ENCODE measurements at regions not wholly inside any gene's neighbourhood (a gene's known extent, or its start where the extent isn't known, plus 50 kb on each side); places are given as distances from the start of the nearest gene placed in this dataset.

DNA sequence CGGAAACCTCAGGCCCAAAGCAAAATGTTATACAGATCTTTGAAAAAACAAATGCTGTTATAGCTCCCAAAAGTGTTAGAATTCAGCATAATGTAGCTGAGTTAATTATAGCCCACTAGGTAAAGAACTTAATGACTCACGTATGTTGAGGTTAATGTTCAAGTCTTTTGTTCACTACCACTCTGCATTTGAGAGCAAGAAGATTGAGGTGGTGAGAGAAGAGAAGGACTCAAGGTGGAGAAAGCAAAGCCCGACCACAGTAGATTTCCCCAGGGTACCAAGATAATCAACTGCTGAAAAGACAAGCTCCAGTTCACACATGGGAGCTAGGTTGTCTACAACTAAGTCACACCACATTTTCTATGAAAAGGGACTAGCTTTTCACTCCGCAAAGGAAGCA lies 480.2 kb downstream of the DTHD1 start:
- no peaks in the 10 kb centered on the region for H3K36me3 Mint-ChIP-seq (ENCODE audit: low read depth)
- POLR2A ChIA-PET = no interaction called here
- no peak overlapping the region for H3K4me3 Mint-ChIP-seq
- H3K27ac Mint-ChIP-seq = no peak overlapping the region
- ATAC-seq (no peak), DNase-seq (no peak)
- H3K27me3 Mint-ChIP-seq = no peaks in the 10 kb centered on the region
- peaks cover 1% of the 10 kb centered on the region for H3K9me3 Mint-ChIP-seq
- intact Hi-C loops (cut with micrococcal nuclease) = no loop called here
- TF ChIP-seq, protein P1, sequence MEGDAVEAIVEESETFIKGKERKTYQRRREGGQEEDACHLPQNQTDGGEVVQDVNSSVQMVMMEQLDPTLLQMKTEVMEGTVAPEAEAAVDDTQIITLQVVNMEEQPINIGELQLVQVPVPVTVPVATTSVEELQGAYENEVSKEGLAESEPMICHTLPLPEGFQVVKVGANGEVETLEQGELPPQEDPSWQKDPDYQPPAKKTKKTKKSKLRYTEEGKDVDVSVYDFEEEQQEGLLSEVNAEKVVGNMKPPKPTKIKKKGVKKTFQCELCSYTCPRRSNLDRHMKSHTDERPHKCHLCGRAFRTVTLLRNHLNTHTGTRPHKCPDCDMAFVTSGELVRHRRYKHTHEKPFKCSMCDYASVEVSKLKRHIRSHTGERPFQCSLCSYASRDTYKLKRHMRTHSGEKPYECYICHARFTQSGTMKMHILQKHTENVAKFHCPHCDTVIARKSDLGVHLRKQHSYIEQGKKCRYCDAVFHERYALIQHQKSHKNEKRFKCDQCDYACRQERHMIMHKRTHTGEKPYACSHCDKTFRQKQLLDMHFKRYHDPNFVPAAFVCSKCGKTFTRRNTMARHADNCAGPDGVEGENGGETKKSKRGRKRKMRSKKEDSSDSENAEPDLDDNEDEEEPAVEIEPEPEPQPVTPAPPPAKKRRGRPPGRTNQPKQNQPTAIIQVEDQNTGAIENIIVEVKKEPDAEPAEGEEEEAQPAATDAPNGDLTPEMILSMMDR (IDR thresholded peaks at IDR 0.05) = no peak
- no peaks in the 10 kb centered on the region for H3K4me1 Mint-ChIP-seq (ENCODE audit: low read depth)
- CTCF ChIA-PET = no interaction called here

DNA sequence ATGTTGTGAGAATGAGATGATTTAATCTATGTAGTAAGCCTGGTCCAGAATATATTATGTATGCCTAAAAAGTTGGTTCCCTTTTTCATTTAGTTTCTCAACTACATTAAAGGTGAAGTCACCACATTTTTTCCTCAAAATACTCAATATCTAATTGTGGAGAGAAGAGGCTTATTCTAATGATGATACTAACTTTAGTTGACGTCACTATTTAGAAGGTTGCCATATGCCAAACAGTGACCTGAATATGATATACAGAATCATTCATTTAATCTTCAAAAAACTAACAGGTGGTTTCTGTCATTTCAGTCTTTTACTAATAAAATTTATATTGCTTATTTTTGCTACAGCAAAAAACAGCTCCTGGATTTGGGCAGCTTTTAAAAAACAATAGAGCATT lies 480.7 kb upstream of the NWD2 start:
- TF ChIP-seq, protein P1 (IDR thresholded peaks at IDR 0.05) = no peak
- ChIA-PET CTCF (no interaction called here), POLR2A (no interaction called here)
- Mint-ChIP-seq H3K27me3 (no peaks in the 10 kb centered on the region), H3K4me3 (no peak overlapping the region), H3K9me3 (peaks cover 1% of the 10 kb centered on the region), H3K4me1 (ENCODE audit: low read depth) (no peaks in the 10 kb centered on the region), H3K36me3 (ENCODE audit: low read depth) (no peaks in the 10 kb centered on the region), H3K27ac (no peak overlapping the region)
- DNase-seq (no peak), ATAC-seq (no peak)
- intact Hi-C loops (cut with micrococcal nuclease) = no loop called here

DNA sequence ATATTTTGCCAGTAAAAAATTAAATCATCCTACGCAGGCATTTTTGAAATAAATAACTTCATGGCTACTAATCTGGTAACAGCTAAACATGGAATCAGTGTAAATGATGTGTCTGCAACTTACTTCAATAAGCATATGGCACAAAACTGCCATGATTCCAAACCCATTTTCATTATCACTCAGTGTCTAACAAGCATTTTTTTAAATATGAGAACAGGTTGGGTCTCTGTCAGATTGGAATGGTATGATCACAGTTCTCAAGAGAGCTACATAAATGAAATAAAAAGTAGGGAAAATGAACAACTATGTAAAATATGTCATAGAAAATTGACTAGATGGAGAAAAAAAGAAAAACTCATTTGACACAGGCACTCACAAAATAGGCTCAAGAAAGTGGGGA lies 476.9 kb upstream of the NWD2 start:
- no peak for DNase-seq
- no peaks in the 10 kb centered on the region for H3K36me3 Mint-ChIP-seq (ENCODE audit: low read depth)
- ChIA-PET POLR2A (no interaction called here), CTCF (no interaction called here)
- intact Hi-C loops (cut with micrococcal nuclease) = no loop called here
- H3K27me3 Mint-ChIP-seq = no peaks in the 10 kb centered on the region
- H3K27ac Mint-ChIP-seq = no peak overlapping the region
- no peaks in the 10 kb centered on the region for H3K4me1 Mint-ChIP-seq (ENCODE audit: low read depth)
- H3K9me3 Mint-ChIP-seq = no peaks in the 10 kb centered on the region
- TF ChIP-seq, protein P1 (IDR thresholded peaks at IDR 0.05) = no peak
- ATAC-seq = no peak
- H3K4me3 Mint-ChIP-seq = no peak overlapping the region

DNA sequence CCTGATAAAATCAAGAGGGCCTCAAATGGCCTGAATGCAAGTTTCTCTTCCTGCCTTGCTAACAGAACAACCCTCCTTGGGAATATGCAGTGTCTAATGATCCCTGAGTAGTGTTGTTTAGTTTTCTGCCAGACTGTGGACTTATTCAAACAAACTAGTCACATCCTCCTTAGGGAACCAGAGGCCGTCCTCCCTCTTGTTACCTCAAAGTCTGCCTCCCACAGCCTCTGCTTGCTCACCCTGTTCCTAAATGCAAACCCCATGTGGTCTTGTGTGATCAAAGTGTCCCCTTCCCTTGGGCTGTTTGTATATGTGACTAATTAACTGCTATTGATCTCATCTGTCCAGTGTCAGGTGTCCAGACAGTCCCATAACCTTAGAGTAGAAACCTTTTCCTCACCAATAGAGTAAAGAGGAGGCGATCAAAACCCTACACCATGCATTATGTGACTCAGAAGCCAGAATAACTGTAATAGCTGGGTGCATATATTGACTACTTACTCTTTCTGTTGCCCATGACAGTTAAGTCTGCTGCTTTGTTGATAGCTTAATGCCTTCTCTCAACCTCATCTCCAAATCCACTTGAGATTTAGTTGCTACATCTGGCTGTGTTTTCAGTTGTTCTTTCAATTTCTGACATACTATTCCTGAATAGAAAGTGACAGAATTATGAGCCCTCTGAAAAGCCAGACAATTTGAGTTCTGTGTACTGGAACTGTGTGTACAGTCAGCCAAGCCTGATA lies 473.0 kb upstream of the NWD2 start:
- Mint-ChIP-seq H3K4me1 (ENCODE audit: low read depth) (no peaks in the 10 kb centered on the region), H3K4me3 (no peak overlapping the region), H3K27me3 (no peaks in the 10 kb centered on the region), H3K27ac (no peak overlapping the region), H3K9me3 (no peaks in the 10 kb centered on the region), H3K36me3 (ENCODE audit: low read depth) (no peaks in the 10 kb centered on the region)
- no peak for DNase-seq
- TF ChIP-seq, protein P1 (IDR thresholded peaks at IDR 0.05) = no peak
- ChIA-PET POLR2A (no interaction called here), CTCF (no interaction called here)
- intact Hi-C loops (cut with micrococcal nuclease) = no loop called here
- no peak for ATAC-seq

DNA sequence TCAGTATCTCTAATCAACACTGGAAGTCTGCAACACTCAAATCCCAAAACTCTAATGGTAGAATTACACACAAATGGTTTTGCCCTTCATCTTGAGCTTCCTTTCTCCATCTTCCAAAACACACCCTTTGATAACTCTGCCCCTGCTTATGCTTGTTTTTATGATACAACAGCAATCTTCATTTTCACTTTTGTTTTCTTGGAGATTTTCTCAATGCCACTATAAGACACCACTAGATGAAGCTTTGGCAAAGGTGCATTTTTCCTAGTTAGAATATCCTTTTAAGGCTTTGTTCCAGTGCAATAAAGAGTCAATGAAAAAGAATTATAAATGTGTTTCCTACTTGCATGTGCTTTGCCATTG lies 472.4 kb upstream of the NWD2 start:
- Mint-ChIP-seq H3K27me3 (no peaks in the 10 kb centered on the region), H3K4me3 (no peak overlapping the region), H3K36me3 (ENCODE audit: low read depth) (no peaks in the 10 kb centered on the region), H3K27ac (no peak overlapping the region), H3K9me3 (no peaks in the 10 kb centered on the region), H3K4me1 (ENCODE audit: low read depth) (no peaks in the 10 kb centered on the region)
- CTCF ChIA-PET = no interaction called here
- intact Hi-C loops (cut with micrococcal nuclease) = no loop called here
- ATAC-seq (no peak), DNase-seq (no peak)
- POLR2A ChIA-PET = no interaction called here
- TF ChIP-seq, protein P1 (IDR thresholded peaks at IDR 0.05) = no peak
